Esophagus muscularis mucosa (tissue), 4 donors: ENCODE measurements at regions not wholly inside any gene's neighbourhood (a gene's known extent, or its start where the extent isn't known, plus 50 kb on each side); places are given as distances from the start of the nearest gene placed in this dataset.

Source experiments
- EP300 ChIP-seq: sonication (generic); formaldehyde crosslinking; IDR thresholded peaks from one replicate; pipeline ENCODE4 v1.6.1; 2017; ENCODE audit warnings: antibody characterized with exemption
- POLR2A ChIP-seq: fragments of 450-650 bp; IDR thresholded peaks from one replicate; pipeline ENCODE4 v1.6.1; 2017; ENCODE audit warnings: antibody characterized with exemption, moderate library complexity, mild to moderate bottlenecking, low read depth
- POLR2AphosphoS5 ChIP-seq, 2 donors: sonication (generic); formaldehyde crosslinking; IDR thresholded peaks; one replicate each; pipeline ENCODE4 v1.6.1; 2017; ENCODE audit warnings: antibody characterized with exemption in 2 of 2
- TF ChIP-seq, protein P1 (sequence below), 3 experiments: fragments of 200-600 bp in 2 of 3; fragments of 450-650 bp in 1 of 3; sonication (generic) in 2 of 3; IDR thresholded peaks; one replicate each; pipeline ENCODE4 v1.5.1; 2017 to 2019; ENCODE audit warnings: antibody characterized with exemption in 3 of 3, mild to moderate bottlenecking in 2 of 3, moderate library complexity in 1 of 3

DNA sequence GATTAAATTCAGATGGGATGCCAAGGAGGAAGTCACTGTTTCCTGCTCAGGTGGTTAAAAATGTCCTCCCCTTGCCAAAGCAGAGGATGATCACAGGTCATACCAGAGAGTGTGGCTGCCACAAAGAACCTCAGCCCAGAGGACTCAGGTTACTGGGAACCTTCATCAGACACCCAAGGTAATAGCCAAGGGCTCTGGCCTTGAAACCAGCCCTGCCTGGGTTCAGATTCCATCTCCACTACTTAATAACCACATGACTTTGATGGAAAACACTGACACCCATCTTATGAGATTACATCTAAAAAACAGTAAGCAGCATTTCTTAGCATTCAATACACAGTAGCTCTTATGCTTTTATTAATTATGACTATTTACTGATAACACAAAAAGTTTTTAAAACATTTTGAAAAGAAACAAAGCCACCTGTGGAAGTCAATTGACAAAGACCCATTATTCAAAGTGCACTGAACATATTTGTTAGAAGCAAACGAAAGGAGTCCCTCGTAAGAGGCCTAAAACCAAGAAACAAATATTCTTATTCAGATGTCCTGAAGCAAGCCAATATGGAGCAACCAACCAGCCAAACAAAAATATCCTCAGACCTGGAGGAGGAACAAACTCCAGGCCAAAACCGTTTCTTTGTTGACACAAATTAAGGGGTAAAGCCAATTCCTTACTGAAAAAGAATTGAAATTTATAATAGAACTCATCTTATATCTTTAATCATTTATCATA, 241.5 kb downstream of the RNF152 start:
- TF ChIP-seq POLR2A: no peak
- TF ChIP-seq, protein P1, sequence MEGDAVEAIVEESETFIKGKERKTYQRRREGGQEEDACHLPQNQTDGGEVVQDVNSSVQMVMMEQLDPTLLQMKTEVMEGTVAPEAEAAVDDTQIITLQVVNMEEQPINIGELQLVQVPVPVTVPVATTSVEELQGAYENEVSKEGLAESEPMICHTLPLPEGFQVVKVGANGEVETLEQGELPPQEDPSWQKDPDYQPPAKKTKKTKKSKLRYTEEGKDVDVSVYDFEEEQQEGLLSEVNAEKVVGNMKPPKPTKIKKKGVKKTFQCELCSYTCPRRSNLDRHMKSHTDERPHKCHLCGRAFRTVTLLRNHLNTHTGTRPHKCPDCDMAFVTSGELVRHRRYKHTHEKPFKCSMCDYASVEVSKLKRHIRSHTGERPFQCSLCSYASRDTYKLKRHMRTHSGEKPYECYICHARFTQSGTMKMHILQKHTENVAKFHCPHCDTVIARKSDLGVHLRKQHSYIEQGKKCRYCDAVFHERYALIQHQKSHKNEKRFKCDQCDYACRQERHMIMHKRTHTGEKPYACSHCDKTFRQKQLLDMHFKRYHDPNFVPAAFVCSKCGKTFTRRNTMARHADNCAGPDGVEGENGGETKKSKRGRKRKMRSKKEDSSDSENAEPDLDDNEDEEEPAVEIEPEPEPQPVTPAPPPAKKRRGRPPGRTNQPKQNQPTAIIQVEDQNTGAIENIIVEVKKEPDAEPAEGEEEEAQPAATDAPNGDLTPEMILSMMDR (IDR thresholded peaks at IDR 0.05): no peak
- TF ChIP-seq POLR2AphosphoS5 (IDR thresholded peaks at IDR 0.05): no peak
- no peak for TF ChIP-seq EP300
